ENCODE measurements at regions not wholly inside any gene's neighbourhood (a gene's known extent, or its start where the extent isn't known, plus 50 kb on each side); places are given as distances from the start of the nearest gene placed in this dataset.

GRCh38 chr3:196147116-196147515, 64.1 kb downstream of the ZDHHC19 start:
- H3K4me1 Mint-ChIP-seq, result peaks cover 9% of the 10 kb centered on the region
- Histone ChIP-seq H3K79me2 (ENCODE audit: low read depth) (no peaks in the 10 kb centered on the region), H2AFZ (replicated peaks) (no peak overlapping the region), H3K36me3 (no peaks in the 10 kb centered on the region), H3K27ac (no peak overlapping the region), H3K4me3 (no peak overlapping the region), H3K4me1 (no peaks in the 10 kb centered on the region), H3F3A (ENCODE audit: low read depth) (no peaks in the 10 kb centered on the region), H3K4me2 (no peak overlapping the region), H3K9ac (no peak overlapping the region), H3K9me3 (ENCODE audit: low read depth) (no peaks in the 10 kb centered on the region), H3K27me3 (no peaks in the 10 kb centered on the region), H4K20me1 (ENCODE audit: low read depth) (no peaks in the 10 kb centered on the region)
- H3K9me3 Mint-ChIP-seq, result peaks cover 40% of the 10 kb centered on the region
- TF ChIP-seq EZH2 (IDR thresholded peaks at IDR 0.05) (no peak), CTCF (IDR thresholded peaks at IDR 0.05) (no peak), EZH2phosphoT487 (IDR thresholded peaks at IDR 0.05) (no peak)
- no peak overlapping the region for H3K27ac Mint-ChIP-seq
- peaks cover 10% of the 10 kb centered on the region for H3K27me3 Mint-ChIP-seq (ENCODE audit: insufficient read depth, low read depth)
- H3K36me3 Mint-ChIP-seq, result no peaks in the 10 kb centered on the region
- no peak for DNase-seq (ENCODE audit: low spot score)
- H3K4me3 Mint-ChIP-seq, result no peak overlapping the region

DNA sequence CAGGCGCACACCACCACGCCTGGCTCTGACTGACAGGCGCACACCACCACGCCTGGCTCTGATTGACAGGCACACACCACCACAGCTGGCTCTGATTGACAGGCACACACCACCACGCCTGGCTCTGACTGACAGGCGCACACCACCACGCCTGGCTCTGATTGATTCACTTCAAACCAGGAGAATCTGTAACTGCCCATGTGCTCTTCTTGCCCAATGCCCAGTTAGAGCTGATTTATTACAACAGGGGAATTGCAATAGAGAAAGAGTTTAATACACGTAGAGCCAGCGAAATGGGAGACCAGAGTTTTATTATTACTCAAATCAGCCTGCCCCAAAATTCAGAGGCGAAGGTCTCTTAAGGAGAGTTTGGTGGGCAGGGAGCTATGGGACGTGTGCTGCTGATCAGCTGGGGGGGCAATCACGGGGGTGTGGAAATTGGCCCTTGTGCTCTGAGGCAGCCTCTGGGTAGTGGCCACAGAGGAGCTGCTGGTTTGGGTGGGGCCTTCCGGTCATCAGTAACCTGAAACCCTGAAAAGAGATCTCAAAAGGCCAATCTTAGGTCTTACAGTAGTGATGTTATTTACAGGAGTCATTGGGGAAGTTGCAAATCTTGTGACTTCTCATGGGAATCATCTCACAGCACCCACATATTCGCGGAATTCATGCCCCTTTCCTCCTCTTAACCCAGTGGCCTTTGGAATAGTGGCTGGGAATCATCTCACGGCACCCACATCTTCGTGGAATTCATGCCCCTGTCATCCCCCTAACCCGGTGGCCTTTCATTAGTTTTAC, 63.8 kb upstream of the TFRC start:
- H3K27ac Mint-ChIP-seq, result no peak overlapping the region

GRCh38 chr3:196144383-196145105, 62.7 kb upstream of the TFRC start:
- Histone ChIP-seq H3K4me2 (no peak overlapping the region), H3K9ac (no peak overlapping the region), H3K36me3 (no peaks in the 10 kb centered on the region), H2AFZ (replicated peaks) (no peak overlapping the region), H3K4me1 (no peaks in the 10 kb centered on the region), H4K20me1 (ENCODE audit: low read depth) (no peaks in the 10 kb centered on the region), H3K4me3 (no peak overlapping the region), H3K27ac (no peak overlapping the region), H3K79me2 (ENCODE audit: low read depth) (no peaks in the 10 kb centered on the region), H3K9me3 (ENCODE audit: low read depth) (no peaks in the 10 kb centered on the region), H3K27me3 (no peaks in the 10 kb centered on the region), H3F3A (ENCODE audit: low read depth) (no peaks in the 10 kb centered on the region)
- Mint-ChIP-seq H3K27ac (no peak overlapping the region), H3K9me3 (peaks cover 23% of the 10 kb centered on the region), H3K36me3 (no peaks in the 10 kb centered on the region), H3K27me3 (ENCODE audit: insufficient read depth, low read depth) (peaks cover 8% of the 10 kb centered on the region), H3K4me1 (peaks cover 15% of the 10 kb centered on the region), H3K4me3 (no peak overlapping the region)
- no peak for TF ChIP-seq EZH2 (IDR thresholded peaks at IDR 0.05)
- no peak for TF ChIP-seq CTCF (IDR thresholded peaks at IDR 0.05)
- TF ChIP-seq EZH2phosphoT487 (IDR thresholded peaks at IDR 0.05), result no peak
- DNase-seq (ENCODE audit: low spot score), result no peak

More for the DNA sequence above, 63.8 kb upstream of the TFRC start:
- H3K4me3 Mint-ChIP-seq, result no peak overlapping the region
- no peaks in the 10 kb centered on the region for H4K20me1 ChIP-seq (ENCODE audit: low read depth)
- no peaks in the 10 kb centered on the region for H3K79me2 ChIP-seq (ENCODE audit: low read depth)
- no peak overlapping the region for H3K9ac ChIP-seq
- TF ChIP-seq CTCF (IDR thresholded peaks at IDR 0.05) (no peak), EZH2phosphoT487 (IDR thresholded peaks at IDR 0.05) (no peak), EZH2 (IDR thresholded peaks at IDR 0.05) (no peak)
- H3K4me3 ChIP-seq, result no peak overlapping the region
- H3K4me2 ChIP-seq, result no peak overlapping the region
- no peaks in the 10 kb centered on the region for H3K4me1 ChIP-seq
- no peak for DNase-seq (ENCODE audit: low spot score)
- H3K9me3 Mint-ChIP-seq, result peaks cover 32% of the 10 kb centered on the region
- no peaks in the 10 kb centered on the region for H3K9me3 ChIP-seq (ENCODE audit: low read depth)
- H3K27ac ChIP-seq, result no peak overlapping the region
- no peak overlapping the region for H2AFZ ChIP-seq (replicated peaks)
- H3F3A ChIP-seq (ENCODE audit: low read depth), result no peaks in the 10 kb centered on the region
- peaks cover 8% of the 10 kb centered on the region for H3K27me3 Mint-ChIP-seq (ENCODE audit: insufficient read depth, low read depth)
- H3K36me3 Mint-ChIP-seq, result no peaks in the 10 kb centered on the region
- H3K4me1 Mint-ChIP-seq, result peaks cover 15% of the 10 kb centered on the region
- H3K36me3 ChIP-seq, result no peaks in the 10 kb centered on the region
- H3K27me3 ChIP-seq, result no peaks in the 10 kb centered on the region
